Endothelial cell of umbilical vein (primary cell): ENCODE measurements at regions not wholly inside any gene's neighbourhood (a gene's known extent, or its start where the extent isn't known, plus 50 kb on each side); places are given as distances from the start of the nearest gene placed in this dataset.

Experiments
- BruUV-seq: library from RNA; stranded (reverse); fragments of 400-500 nt; replicated peaks from 2 replicates; lab custom pipeline; 2021; lab: Mats Ljungman, UMichigan
- CTCF ChIA-PET: fragments of 300-600, 350-600 bp; sonication (Branson Sonifier 250); formaldehyde crosslinking; loops from one replicate; lab custom pipeline; 2021; ENCODE audit warnings: antibody characterized with exemption, inconsistent platforms; lab: Charles Lee
- POLR2A ChIA-PET: fragments of 300-600, 350-600 bp; sonication (Branson Sonifier 250); formaldehyde crosslinking; loops from one replicate; lab custom pipeline; 2021; ENCODE audit warnings: antibody characterized with exemption, inconsistent platforms; lab: Charles Lee
- DNase-seq: peaks from one replicate; pipeline ENCODE4 v3.0.0-alpha.2; 2011; ENCODE audit warnings: low read depth, low spot score
- FAIRE-seq: peaks from 2 replicates; lab custom pipeline; 2011; peaks lifted over from hg19 to GRCh38; lab: Jason Lieb, UNC
- H2AFZ ChIP-seq: 2 replicates; pipeline ENCODE4 v1.6.0; 2012; ENCODE audit warnings: low read depth, low read length, control low read depth, inconsistent platforms
- H3K27ac ChIP-seq: 2 replicates; pipeline ENCODE4 v1.5.1; 2011; ENCODE audit warnings: low read depth, mild to moderate bottlenecking, control low read depth, low read length, moderate library complexity; ENCODE audit not compliant: insufficient read depth
- H3K27me3 ChIP-seq, 2 experiments: 2 replicates each; pipeline versions ENCODE4 v1.6.0 to v1.6.1; 2011; ENCODE audit warnings: low read length in 2 of 2, mixed read lengths in 1 of 2; ENCODE audit not compliant: control insufficient read depth in 2 of 2, insufficient read depth in 2 of 2
- H3K36me3 ChIP-seq, 2 experiments: 2 replicates in 1 of 2; 3 replicates in 1 of 2; pipeline ENCODE4 v1.5.1; 2011; ENCODE audit warnings: low read length in 2 of 2, mild to moderate bottlenecking in 1 of 2, moderate library complexity in 1 of 2; ENCODE audit not compliant: control insufficient read depth in 2 of 2, insufficient read depth in 2 of 2; ENCODE audit errors: extremely low read depth in 1 of 2
- H3K4me1 ChIP-seq: 3 replicates; pipeline ENCODE4 v1.5.1; 2011; ENCODE audit warnings: mild to moderate bottlenecking, low read length; ENCODE audit not compliant: control insufficient read depth, insufficient read depth; ENCODE audit errors: extremely low read depth
- H3K4me2 ChIP-seq: 2 replicates; pipeline ENCODE4 v1.6.1; 2011; ENCODE audit warnings: low read length, control low read depth, mixed read lengths; ENCODE audit not compliant: insufficient read depth
- H3K4me3 ChIP-seq, 3 experiments: fragments of 200-600 bp in 1 of 3; sonication (generic), shearing (Covaris generic) in 1 of 3; replicated peaks in 1 of 3; 2 replicates each; pipeline ENCODE4 v1.5.1; 2011 to 2016; ENCODE audit warnings: control low read depth in 3 of 3, low read length in 3 of 3, mild to moderate bottlenecking in 2 of 3, inconsistent platforms in 1 of 3, low read depth in 1 of 3, moderate library complexity in 1 of 3; ENCODE audit not compliant: insufficient read depth in 1 of 3
- H3K79me2 ChIP-seq: 2 replicates; pipeline ENCODE4 v1.6.0; 2012; ENCODE audit warnings: low read length, inconsistent platforms; ENCODE audit not compliant: control insufficient read depth, insufficient read depth
- H3K9ac ChIP-seq: replicated peaks from 2 replicates; pipeline ENCODE3; 2011; ENCODE audit warnings: low read length, control low read depth; ENCODE audit not compliant: insufficient read depth; ENCODE audit errors: extremely low read depth
- H3K9me1 ChIP-seq: replicated peaks from 3 replicates; pipeline ENCODE4 v1.6.0; 2011; ENCODE audit warnings: mild to moderate bottlenecking, low read length; ENCODE audit not compliant: control insufficient read depth, insufficient read depth; ENCODE audit errors: extremely low read depth
- H3K9me3 ChIP-seq: replicated peaks from 2 replicates; pipeline ENCODE4 v1.5.1; 2012; ENCODE audit warnings: low read length, inconsistent platforms; ENCODE audit not compliant: control insufficient read depth, insufficient read depth
- H4K20me1 ChIP-seq: replicated peaks from 2 replicates; pipeline ENCODE3; 2011; ENCODE audit warnings: mild to moderate bottlenecking, low read length; ENCODE audit not compliant: control insufficient read depth, insufficient read depth; ENCODE audit errors: extremely low read depth
- EZH2 ChIP-seq: IDR thresholded peaks from 2 replicates; pipeline ENCODE4 v1.6.1; 2012; ENCODE audit warnings: borderline replicate concordance, low read depth, mild to moderate bottlenecking, moderate library complexity, low read length, inconsistent platforms; ENCODE audit not compliant: severe bottlenecking
- FOS ChIP-seq: IDR thresholded peaks from 2 replicates; pipeline ENCODE4 v1.6.1; 2011; ENCODE audit warnings: mild to moderate bottlenecking, low read length, moderate library complexity, borderline replicate concordance; ENCODE audit not compliant: insufficient read depth
- GATA2 ChIP-seq: IDR thresholded peaks from 2 replicates; pipeline ENCODE4 v1.7.0; 2011; ENCODE audit warnings: low read depth, mild to moderate bottlenecking, moderate library complexity, mixed read lengths, low read length; ENCODE audit not compliant: insufficient read length, insufficient read depth
- JUN ChIP-seq: IDR thresholded peaks from 2 replicates; pipeline ENCODE4 v1.6.1; 2011; ENCODE audit warnings: borderline replicate concordance, low read depth; ENCODE audit not compliant: insufficient read length, insufficient read depth
- MYC ChIP-seq: IDR thresholded peaks from one replicate; pipeline ENCODE4 v1.6.1; 2011; ENCODE audit warnings: mild to moderate bottlenecking, low read depth, low read length
- POLR2A ChIP-seq: IDR thresholded peaks from 2 replicates; pipeline ENCODE4 v1.6.1; 2012; ENCODE audit warnings: low read depth, mild to moderate bottlenecking, control low read depth, low read length
- POLR2AphosphoS5 ChIP-seq: IDR thresholded peaks from 2 replicates; pipeline ENCODE4 v1.6.1; 2012; ENCODE audit warnings: low read depth, mild to moderate bottlenecking, control low read depth, low read length, moderate library complexity; ENCODE audit not compliant: insufficient read depth
- dilution Hi-C: fragments of 300-500 bp; cut with MboI; formaldehyde crosslinking; loops from one replicate; pipeline ENCODE4 v1.15.0; 2019; ENCODE audit warnings: low sequenced_read_pairs; ENCODE audit not compliant: extremely low pct_ligation_motif_present
- intact Hi-C: fragments of 100-400 bp; cut with micrococcal nuclease; formaldehyde crosslinking; loops from one replicate; pipeline ENCODE4 v1.10.0; 2022
- TF ChIP-seq, protein P1 (sequence below): IDR thresholded peaks from 2 replicates; pipeline ENCODE4 v1.6.1; 2011; ENCODE audit not compliant: insufficient read depth, insufficient read length
- TF ChIP-seq, protein P2 (sequence below), 2 donors: IDR thresholded peaks; 1 replicate in 1 of 2; 2 replicates in 1 of 2; pipeline ENCODE4 v1.5.1; 2011; ENCODE audit warnings: low read length in 2 of 2, mild to moderate bottlenecking in 2 of 2, moderate library complexity in 2 of 2, control low read depth in 1 of 2, inconsistent platforms in 1 of 2, low read depth in 1 of 2; ENCODE audit not compliant: insufficient read depth in 1 of 2; ENCODE audit errors: extremely low read depth in 1 of 2

DNA sequence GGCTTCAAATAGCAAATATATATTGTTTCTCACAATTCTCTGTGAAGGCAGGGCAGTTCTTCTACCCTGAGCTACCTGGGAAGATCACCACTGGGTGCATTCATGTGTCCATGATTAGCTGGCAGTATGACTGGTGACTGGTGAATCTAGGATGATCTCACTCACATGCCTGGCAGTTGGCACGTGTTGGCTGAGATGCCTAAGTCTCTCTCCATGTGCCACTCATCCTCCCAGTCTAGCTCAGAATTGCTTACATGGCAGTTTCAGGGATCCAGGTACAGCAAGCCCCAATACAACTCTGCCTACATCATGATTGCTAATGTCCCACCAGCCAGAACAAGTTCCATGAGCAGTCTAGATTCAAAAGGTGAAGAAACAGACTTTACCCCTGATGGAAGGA lies 346.8 kb upstream of the CNR1 start:
- POLR2A ChIA-PET = no interaction called here

More for the DNA sequence above, 346.8 kb upstream of the CNR1 start:
- FAIRE-seq (no peak), DNase-seq (no peak)
- Histone ChIP-seq H3K4me1 (no peaks in the 10 kb centered on the region), H3K36me3 (no peaks in the 10 kb centered on the region), H2AFZ (no peak overlapping the region), H3K9ac (no peak overlapping the region), H3K27ac (no peak overlapping the region), H3K9me1 (no peaks in the 10 kb centered on the region), H3K9me3 (no peaks in the 10 kb centered on the region), H3K27me3 (no peaks in the 10 kb centered on the region), H3K79me2 (no peaks in the 10 kb centered on the region), H3K4me2 (no peak overlapping the region), H4K20me1 (no peaks in the 10 kb centered on the region), H3K4me3 (no peak overlapping the region)
- dilution Hi-C loops = no loop called here
- TF ChIP-seq GATA2 (no peak), MYC (no peak), JUN (no peak), FOS (no peak), EZH2 (no peak), POLR2AphosphoS5 (no peak), POLR2A (no peak)
- TF ChIP-seq, protein P1, sequence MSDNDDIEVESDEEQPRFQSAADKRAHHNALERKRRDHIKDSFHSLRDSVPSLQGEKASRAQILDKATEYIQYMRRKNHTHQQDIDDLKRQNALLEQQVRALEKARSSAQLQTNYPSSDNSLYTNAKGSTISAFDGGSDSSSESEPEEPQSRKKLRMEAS = no peak
- TF ChIP-seq, protein P2, sequence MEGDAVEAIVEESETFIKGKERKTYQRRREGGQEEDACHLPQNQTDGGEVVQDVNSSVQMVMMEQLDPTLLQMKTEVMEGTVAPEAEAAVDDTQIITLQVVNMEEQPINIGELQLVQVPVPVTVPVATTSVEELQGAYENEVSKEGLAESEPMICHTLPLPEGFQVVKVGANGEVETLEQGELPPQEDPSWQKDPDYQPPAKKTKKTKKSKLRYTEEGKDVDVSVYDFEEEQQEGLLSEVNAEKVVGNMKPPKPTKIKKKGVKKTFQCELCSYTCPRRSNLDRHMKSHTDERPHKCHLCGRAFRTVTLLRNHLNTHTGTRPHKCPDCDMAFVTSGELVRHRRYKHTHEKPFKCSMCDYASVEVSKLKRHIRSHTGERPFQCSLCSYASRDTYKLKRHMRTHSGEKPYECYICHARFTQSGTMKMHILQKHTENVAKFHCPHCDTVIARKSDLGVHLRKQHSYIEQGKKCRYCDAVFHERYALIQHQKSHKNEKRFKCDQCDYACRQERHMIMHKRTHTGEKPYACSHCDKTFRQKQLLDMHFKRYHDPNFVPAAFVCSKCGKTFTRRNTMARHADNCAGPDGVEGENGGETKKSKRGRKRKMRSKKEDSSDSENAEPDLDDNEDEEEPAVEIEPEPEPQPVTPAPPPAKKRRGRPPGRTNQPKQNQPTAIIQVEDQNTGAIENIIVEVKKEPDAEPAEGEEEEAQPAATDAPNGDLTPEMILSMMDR (IDR thresholded peaks at IDR 0.05; ENCODE audit: extremely low read depth in 1 of 2, insufficient read depth in 1 of 2, low read depth in 1 of 2, low read length in 2 of 2) = no peak
- no TSS peak for BruUV-seq
- intact Hi-C loops = no loop called here
- CTCF ChIA-PET = no interaction called here
